Breast epithelium (tissue), 4 donors: ENCODE measurements at regions not wholly inside any gene's neighbourhood (a gene's known extent, or its start where the extent isn't known, plus 50 kb on each side); places are given as distances from the start of the nearest gene placed in this dataset.

Experiments
- DNase-seq, 2 donors: peaks; one replicate each; pipeline ENCODE4 v3.0.0-alpha.2; 2019; ENCODE audit warnings: low spot score in 2 of 2
- H3K27ac ChIP-seq, 2 donors: fragments of 200-600 bp; sonication (generic) in 1 of 2; one replicate each; pipeline ENCODE4 v1.5.1; 2016 to 2019; ENCODE audit warnings: mild to moderate bottlenecking in 1 of 2
- H3K27me3 ChIP-seq, 2 donors: fragments of 200-600 bp; sonication (generic) in 1 of 2; one replicate each; pipeline versions ENCODE4 v1.5.1 to v1.6.0; 2017 to 2019; ENCODE audit warnings: control low read depth in 1 of 2, mild to moderate bottlenecking in 1 of 2
- H3K36me3 ChIP-seq: fragments of 200-600 bp; one replicate; pipeline ENCODE4 v1.5.1; 2019
- H3K4me1 ChIP-seq, 2 donors: fragments of 200-600 bp; sonication (generic); one replicate each; pipeline ENCODE4 v1.5.1; 2016 to 2019; ENCODE audit warnings: control low read depth in 1 of 2
- H3K4me3 ChIP-seq, 3 donors: fragments of 200-600 bp; sonication (generic); 1 replicate in 2 of 3; 2 replicates in 1 of 3; pipeline ENCODE4 v1.5.1; 2016 to 2019; ENCODE audit warnings: mild to moderate bottlenecking in 3 of 3, moderate library complexity in 2 of 3
- H3K9me3 ChIP-seq, 2 donors: fragments of 200-600 bp; sonication (generic) in 1 of 2; one replicate each; pipeline ENCODE4 v1.5.1; 2016 to 2019; ENCODE audit warnings: control low read depth in 1 of 2
- POLR2A ChIP-seq: fragments of 450-650 bp; IDR thresholded peaks from one replicate; pipeline ENCODE4 v1.6.1; 2016; ENCODE audit warnings: antibody characterized with exemption, mild to moderate bottlenecking, moderate library complexity
- POLR2AphosphoS5 ChIP-seq, 3 donors: sonication (generic); formaldehyde crosslinking; IDR thresholded peaks; one replicate each; pipeline ENCODE4 v1.6.1; 2017; ENCODE audit warnings: antibody characterized with exemption in 3 of 3
- intact Hi-C: fragments of 100-400 bp; cut with DNase I; formaldehyde crosslinking; loops from one replicate; pipeline ENCODE4 v1.15.1; 2023; ENCODE audit warnings: low total_unique reads
- TF ChIP-seq, protein P1 (sequence below), 3 donors: fragments of 450-650 bp; IDR thresholded peaks; one replicate each; pipeline ENCODE4 v1.5.1; 2016 to 2017; ENCODE audit warnings: antibody characterized with exemption in 3 of 3, mild to moderate bottlenecking in 3 of 3, moderate library complexity in 3 of 3

DNA sequence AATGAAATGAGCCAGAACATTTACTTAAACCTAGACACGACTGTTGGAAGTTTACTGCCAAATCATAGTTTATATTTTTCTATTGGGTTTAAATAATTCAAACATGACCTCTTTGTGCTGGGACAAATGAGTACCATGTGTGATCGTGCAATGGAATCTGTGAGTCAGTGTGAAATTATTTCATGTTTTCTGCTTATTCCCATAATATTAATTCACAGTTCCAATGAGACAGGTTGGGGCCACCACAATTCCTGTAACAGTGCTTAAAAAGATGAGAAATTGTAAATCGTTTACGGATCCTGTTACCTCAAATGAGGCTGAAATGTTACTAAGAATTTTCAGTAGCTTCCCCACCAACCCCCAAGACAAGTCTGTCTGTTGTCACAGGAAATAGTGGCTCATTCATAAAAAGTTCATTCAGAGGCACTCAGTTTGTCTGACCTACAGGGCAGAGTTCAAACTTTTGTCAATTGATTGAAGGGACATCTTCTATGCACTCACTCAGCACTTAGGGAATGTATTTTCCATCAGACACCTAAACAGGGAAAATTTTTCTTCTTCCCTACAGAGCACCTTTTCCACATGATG, 563.9 kb upstream of the ADAMTS16 start:
- H3K4me3 ChIP-seq: no peak overlapping the region
- H3K27ac ChIP-seq: no peak overlapping the region
- no peaks in the 10 kb centered on the region for H3K27me3 ChIP-seq
- DNase-seq: no peak
- H3K9me3 ChIP-seq: no peaks in the 10 kb centered on the region
- no peak for TF ChIP-seq POLR2A
- intact Hi-C loops: no loop called here
- H3K4me1 ChIP-seq: no peaks in the 10 kb centered on the region
- no peaks in the 10 kb centered on the region for H3K36me3 ChIP-seq

DNA sequence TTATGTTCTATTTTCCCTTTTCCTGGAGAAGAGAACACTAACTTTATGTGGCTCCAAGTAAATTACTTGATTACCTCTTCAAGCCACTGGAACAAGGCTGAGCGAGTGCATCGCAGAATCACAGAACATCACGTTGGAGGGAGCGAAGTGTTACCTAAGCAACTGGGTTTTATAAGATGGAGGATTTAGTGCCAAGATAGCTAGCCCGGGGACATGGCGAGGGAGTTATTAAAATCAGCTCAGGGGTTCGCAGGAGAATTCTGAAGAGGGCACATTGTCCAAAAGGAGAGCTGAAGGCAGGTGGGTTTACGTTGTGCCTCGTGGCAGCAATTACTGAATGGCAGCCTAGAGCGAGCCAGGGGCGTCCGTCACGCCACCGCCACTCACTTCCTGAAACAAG, 563.2 kb upstream of the ADAMTS16 start:
- no peak for TF ChIP-seq POLR2AphosphoS5 (IDR thresholded peaks at IDR 0.05)
- TF ChIP-seq, protein P1, sequence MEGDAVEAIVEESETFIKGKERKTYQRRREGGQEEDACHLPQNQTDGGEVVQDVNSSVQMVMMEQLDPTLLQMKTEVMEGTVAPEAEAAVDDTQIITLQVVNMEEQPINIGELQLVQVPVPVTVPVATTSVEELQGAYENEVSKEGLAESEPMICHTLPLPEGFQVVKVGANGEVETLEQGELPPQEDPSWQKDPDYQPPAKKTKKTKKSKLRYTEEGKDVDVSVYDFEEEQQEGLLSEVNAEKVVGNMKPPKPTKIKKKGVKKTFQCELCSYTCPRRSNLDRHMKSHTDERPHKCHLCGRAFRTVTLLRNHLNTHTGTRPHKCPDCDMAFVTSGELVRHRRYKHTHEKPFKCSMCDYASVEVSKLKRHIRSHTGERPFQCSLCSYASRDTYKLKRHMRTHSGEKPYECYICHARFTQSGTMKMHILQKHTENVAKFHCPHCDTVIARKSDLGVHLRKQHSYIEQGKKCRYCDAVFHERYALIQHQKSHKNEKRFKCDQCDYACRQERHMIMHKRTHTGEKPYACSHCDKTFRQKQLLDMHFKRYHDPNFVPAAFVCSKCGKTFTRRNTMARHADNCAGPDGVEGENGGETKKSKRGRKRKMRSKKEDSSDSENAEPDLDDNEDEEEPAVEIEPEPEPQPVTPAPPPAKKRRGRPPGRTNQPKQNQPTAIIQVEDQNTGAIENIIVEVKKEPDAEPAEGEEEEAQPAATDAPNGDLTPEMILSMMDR (IDR thresholded peaks at IDR 0.05): no peak
- no peak for TF ChIP-seq POLR2A
- intact Hi-C loops: no loop called here
- H3K27ac ChIP-seq: no peak overlapping the region
- no peak for DNase-seq
- H3K4me3 ChIP-seq: peak overlapping the region in 1 of 3 donors; percentile 5
- no peaks in the 10 kb centered on the region for H3K9me3 ChIP-seq
- no peaks in the 10 kb centered on the region for H3K36me3 ChIP-seq
- H3K27me3 ChIP-seq: no peaks in the 10 kb centered on the region
- H3K4me1 ChIP-seq: no peaks in the 10 kb centered on the region

DNA sequence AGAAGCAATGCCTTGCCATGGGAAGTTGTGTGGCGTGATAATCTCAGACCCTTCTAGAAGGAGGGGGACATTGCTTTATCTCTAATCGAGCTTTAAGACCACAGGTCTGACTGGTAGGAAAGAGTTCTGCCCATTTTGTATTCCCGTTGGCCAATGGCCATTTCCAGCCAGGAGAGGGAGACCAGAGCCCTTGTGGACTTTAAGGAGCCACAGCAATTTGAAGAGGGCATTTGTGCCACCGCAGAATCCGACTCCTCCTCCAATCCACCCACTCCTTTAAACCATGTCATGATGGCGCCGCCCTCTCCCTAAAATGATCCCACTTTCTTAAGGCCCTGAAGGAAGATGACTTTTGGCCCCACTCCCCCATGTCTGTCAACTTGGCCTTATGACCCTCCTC, 560.5 kb upstream of the ADAMTS16 start:
- no peak for DNase-seq
- TF ChIP-seq POLR2A: no peak
- no peak for TF ChIP-seq POLR2AphosphoS5 (IDR thresholded peaks at IDR 0.05)
- TF ChIP-seq, protein P1 (IDR thresholded peaks at IDR 0.05): no peak
- H3K9me3 ChIP-seq: no peaks in the 10 kb centered on the region
- H3K4me3 ChIP-seq: no peak overlapping the region
- H3K27ac ChIP-seq: no peak overlapping the region
- H3K36me3 ChIP-seq: no peaks in the 10 kb centered on the region
- H3K4me1 ChIP-seq: no peaks in the 10 kb centered on the region
- H3K27me3 ChIP-seq: no peaks in the 10 kb centered on the region
- intact Hi-C loops: no loop called here

DNA sequence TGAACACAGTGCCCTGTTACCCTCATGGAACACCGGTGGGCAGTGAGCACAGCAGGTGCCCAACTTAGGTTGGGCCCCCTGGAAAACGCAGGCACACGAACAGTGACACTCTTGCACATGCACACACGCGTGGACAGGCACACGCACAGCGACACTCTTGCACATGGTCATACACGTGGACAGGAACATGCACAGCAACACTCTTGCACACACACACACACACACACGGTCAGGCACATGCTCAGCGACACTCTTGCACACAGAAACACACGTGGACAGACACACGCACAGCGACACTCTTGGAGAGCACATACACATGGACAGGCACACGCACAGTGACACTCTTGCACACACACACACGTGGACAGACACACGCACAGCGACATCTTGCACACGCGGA, 559.4 kb upstream of the ADAMTS16 start:
- Histone ChIP-seq H3K4me1 (no peaks in the 10 kb centered on the region), H3K36me3 (no peaks in the 10 kb centered on the region), H3K4me3 (no peak overlapping the region), H3K9me3 (no peaks in the 10 kb centered on the region), H3K27ac (no peak overlapping the region), H3K27me3 (no peaks in the 10 kb centered on the region)
- intact Hi-C loops: no loop called here
- DNase-seq: no peak
- TF ChIP-seq POLR2AphosphoS5 (IDR thresholded peaks at IDR 0.05) (no peak), POLR2A (no peak)
- TF ChIP-seq, protein P1 (IDR thresholded peaks at IDR 0.05): no peak

DNA sequence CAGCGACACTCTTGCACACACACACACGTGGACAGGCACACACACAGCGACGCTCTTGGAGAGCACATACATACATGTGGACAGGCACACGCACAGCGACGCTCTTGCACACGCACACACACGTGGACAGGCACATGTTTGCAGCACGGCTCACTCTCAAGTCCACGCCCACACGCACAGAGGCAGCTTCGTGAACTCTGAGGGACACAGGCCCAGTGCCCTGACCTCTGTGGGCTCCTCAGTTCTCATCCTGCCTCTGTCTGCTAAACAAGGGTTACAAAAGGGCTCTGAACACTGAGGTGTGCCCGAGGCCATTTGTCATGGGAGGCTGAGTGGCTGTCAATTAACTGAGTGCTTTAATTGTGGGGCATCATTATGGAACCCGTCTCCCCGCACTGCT, 558.8 kb upstream of the ADAMTS16 start:
- no peak overlapping the region for H3K4me3 ChIP-seq
- intact Hi-C loops: no loop called here
- TF ChIP-seq POLR2AphosphoS5 (IDR thresholded peaks at IDR 0.05) (no peak), POLR2A (no peak)
- TF ChIP-seq, protein P1 (IDR thresholded peaks at IDR 0.05): no peak

DNA sequence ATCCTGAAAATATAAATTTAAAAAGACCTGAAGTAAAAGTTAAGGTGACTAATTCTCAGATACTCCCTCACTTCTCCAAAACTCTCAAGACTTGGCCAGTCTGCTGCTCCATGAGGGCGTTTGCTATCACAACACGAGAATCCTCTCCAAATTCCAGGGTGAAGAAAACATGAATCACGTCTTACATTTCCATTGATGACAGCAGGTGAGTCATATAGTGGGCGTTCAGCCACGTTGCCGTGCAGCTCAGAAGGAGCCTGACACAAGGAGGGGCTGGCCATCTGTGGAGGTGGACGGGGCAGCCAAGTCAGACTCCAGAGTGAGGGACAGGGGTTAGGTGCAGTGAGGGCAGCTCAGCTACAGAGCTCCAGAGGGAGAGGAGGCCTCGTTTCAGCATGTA, 555.1 kb upstream of the ADAMTS16 start:
- Histone ChIP-seq H3K36me3 (no peaks in the 10 kb centered on the region), H3K9me3 (no peaks in the 10 kb centered on the region), H3K4me3 (no peak overlapping the region), H3K27ac (no peak overlapping the region), H3K27me3 (no peaks in the 10 kb centered on the region), H3K4me1 (no peaks in the 10 kb centered on the region)
- intact Hi-C loops: no loop called here
- TF ChIP-seq, protein P1 (IDR thresholded peaks at IDR 0.05): no peak
- TF ChIP-seq POLR2A (no peak), POLR2AphosphoS5 (IDR thresholded peaks at IDR 0.05) (no peak)
- DNase-seq: no peak

More for the DNA sequence above, 558.8 kb upstream of the ADAMTS16 start:
- H3K27ac ChIP-seq: no peak overlapping the region
- no peaks in the 10 kb centered on the region for H3K9me3 ChIP-seq
- no peaks in the 10 kb centered on the region for H3K4me1 ChIP-seq
- H3K27me3 ChIP-seq: no peaks in the 10 kb centered on the region
- no peaks in the 10 kb centered on the region for H3K36me3 ChIP-seq
- no peak for DNase-seq
